Adrenal gland (tissue), 5 donors: ENCODE measurements at regions not wholly inside any gene's neighbourhood (a gene's known extent, or its start where the extent isn't known, plus 50 kb on each side); places are given as distances from the start of the nearest gene placed in this dataset.

Experiments
- CTCF ChIP-seq, 6 experiments: fragments of 450-650 bp in 4 of 6; fragments of 200-600 bp in 2 of 6; sonication (generic) in 1 of 6; IDR thresholded peaks; 1 replicate in 5 of 6; 2 replicates in 1 of 6; pipeline versions ENCODE4 v1.5.1 to v1.8.0; 2016 to 2021; ENCODE audit warnings: antibody characterized with exemption in 6 of 6, mild to moderate bottlenecking in 2 of 6, moderate library complexity in 1 of 6
- POLR2A ChIP-seq, 2 donors: fragments of 450-650 bp; IDR thresholded peaks; one replicate each; pipeline ENCODE4 v1.6.1; 2017; ENCODE audit warnings: antibody characterized with exemption in 2 of 2, mild to moderate bottlenecking in 2 of 2, moderate library complexity in 1 of 2
- donor health status: DM: no; HTN: no; CAD: no.

- TF ChIP-seq POLR2A (IDR thresholded peaks at IDR 0.05) (no peak), CTCF (IDR thresholded peaks at IDR 0.05) (no peak)
Measured at GRCh38 chr3:70737666-70738290, 425.3 kb upstream of the MDFIC2 start.
